ENCODE measurements at regions not wholly inside any gene's neighbourhood (a gene's known extent, or its start where the extent isn't known, plus 50 kb on each side); places are given as distances from the start of the nearest gene placed in this dataset.

GRCh38 chr10:121188005-121188404 lies 336.8 kb downstream of the WDR11 start:
- DNase-seq: peak in 1 of 2 experiments; percentile 38

DNA sequence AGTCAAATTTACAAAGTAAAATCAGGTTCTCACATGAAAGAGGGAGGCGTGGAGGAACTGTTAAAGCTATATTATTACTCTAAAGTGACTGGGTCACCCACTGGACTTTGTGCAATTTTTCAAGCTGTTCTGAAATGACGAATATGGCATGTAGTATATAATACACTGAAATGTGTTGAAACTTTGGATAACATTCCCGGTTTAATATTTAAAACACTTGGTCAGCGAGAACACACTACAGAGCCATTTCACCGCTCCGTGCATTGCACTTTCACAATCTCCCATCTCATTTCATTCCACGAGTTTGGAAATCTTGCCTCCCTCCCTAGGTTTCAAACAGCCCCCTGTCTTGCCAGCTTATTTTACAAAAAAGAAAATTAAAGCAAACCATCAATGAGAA lies 337.9 kb downstream of the WDR11 start:
- no peak for DNase-seq

- DNase-seq: no peak
Measured at GRCh38 chr10:121194696-121195523, 343.7 kb downstream of the WDR11 start.

GRCh38 chr10:121195524-121195910 lies 344.4 kb downstream of the WDR11 start:
- no peak for DNase-seq

GRCh38 chr10:121199081-121199480 lies 347.9 kb downstream of the WDR11 start:
- no peak for DNase-seq

GRCh38 chr10:121205625-121206024 lies 354.5 kb downstream of the WDR11 start:
- DNase-seq: peak in 1 of 2 experiments; percentile 5

DNA sequence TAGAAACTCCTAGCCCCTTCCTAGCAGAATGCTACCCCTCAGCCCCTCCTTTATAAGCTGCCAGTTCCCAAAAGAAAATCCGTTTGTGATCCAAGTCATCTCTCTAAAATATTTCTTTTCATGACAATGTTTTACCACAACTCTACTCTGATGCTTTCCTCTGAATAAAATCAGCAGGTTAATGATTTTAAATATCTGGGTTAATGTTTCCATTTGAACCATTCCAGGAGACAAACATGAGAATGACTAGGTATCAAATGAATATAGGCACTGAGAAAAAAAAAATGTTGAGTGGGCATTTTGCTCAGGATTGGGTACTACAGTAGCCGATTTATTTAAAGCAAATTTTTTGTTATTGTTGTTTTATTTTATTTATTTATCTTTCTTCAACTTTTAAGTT lies 360.3 kb downstream of the WDR11 start:
- no peak for DNase-seq

- DNase-seq: no peak
Measured at GRCh38 chr10:121213437-121213836, 362.3 kb downstream of the WDR11 start.

DNA sequence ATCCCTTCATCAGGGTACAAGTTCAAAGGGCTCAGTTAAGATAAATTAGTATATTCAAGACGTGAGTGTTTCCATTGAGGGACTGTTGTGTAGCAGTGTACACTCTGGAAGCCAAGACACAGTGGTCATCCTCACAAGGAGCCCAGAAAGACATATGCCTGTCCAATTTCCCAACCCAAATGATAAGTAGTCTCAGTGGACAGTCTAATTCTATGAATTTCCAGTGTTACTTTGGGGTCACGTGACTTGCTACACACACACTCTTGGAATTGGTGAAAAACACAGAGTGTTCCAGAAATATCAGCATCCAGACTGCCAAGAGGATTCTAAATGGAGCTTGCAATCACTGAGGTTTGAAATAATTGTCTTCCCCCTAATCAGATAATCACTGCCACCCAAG lies 365.1 kb downstream of the WDR11 start:
- DNase-seq: no peak

DNA sequence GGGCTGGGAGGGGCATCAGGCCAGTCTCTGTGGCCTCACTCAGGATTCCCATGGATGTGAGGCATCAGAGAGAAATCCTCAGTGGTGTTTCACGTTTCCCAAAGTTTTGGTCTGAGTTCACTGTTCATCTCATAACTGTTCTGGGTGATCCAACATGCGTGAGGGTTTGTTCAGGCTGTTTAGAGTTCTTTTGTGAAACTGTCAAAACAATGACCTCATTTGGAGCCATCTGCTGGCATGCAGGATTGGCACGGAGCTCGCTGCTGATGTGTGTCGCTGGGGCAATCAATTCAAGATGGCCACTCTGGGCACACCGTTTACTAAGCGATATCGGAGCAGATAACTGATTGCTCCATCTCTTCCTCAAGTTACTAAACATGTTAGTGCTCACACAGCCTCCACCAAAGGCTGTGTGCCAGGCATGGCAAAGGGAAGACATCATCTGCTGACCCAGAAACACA lies 365.6 kb downstream of the WDR11 start:
- no peak for DNase-seq

- no peak for DNase-seq
Measured at GRCh38 chr10:121217331-121217730, 366.2 kb downstream of the WDR11 start.

- no peak for DNase-seq
Measured at GRCh38 chr10:121221072-121221471, 369.9 kb downstream of the WDR11 start.

DNA sequence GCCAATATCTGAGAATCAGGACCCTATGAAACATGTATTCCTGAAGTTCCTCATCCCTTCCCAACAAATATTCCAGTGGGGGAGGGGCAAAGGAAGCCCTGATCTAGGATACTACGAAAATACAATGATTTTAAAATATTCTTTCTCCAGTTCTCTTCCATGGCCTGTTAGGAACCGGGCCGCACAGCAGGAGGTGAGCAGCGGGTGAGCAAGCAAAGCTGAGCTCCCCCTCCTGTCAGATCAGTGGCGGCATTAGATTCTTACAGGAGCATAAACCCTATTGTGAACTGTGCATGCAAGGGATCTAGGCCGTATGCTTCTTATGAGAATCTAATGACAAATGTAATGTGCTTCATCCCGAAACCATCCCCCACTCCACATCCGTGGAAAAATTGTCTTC lies 370.8 kb downstream of the WDR11 start:
- no peak for DNase-seq

- DNase-seq: no peak
Measured at GRCh38 chr10:121222842-121223241, 371.7 kb downstream of the WDR11 start.

- DNase-seq: no peak
Measured at GRCh38 chr10:121231079-121231478, 367.2 kb downstream of the FGFR2 start.

GRCh38 chr10:121232494-121232893 lies 365.8 kb downstream of the FGFR2 start:
- DNase-seq: no peak

GRCh38 chr10:121235692-121236091 lies 362.6 kb downstream of the FGFR2 start:
- no peak for DNase-seq

DNA sequence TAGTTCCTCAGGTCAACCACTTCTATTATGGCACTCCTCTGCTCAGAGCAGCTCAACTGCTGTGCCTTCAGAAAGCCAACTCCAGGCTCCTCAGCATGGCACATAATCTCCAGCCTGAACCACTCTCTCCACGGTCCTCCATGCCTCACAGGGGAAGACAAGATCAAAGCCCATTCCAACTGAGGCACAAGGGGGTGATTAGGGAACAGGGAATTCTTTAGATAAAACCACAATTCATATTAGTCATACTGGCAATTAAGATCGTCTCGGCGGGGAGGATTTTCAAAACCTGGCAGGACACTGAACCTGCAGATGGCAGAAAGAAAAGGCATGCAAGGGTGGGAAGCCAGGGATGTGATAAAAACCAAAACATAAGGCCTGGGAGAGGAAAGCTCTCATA lies 361.6 kb downstream of the FGFR2 start:
- DNase-seq: no peak

DNA sequence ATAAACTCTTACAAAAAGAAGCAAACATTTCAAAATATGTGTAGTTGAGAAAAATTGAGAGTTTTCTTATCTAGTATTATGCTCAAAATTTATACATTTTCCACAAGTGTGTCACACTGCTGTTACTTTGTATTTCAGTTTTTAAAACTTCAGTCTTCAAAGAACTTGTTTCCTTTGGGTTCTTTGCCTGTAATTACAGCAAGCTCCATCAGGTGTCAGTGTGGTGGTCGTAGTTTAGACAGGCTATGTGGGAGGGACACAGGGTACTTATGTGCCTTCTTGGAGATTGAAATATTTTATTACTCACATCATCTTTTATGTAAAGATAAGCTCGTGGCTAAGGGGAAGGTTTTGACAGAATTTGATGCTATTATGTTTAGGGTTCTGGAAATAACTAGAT lies 360.5 kb downstream of the FGFR2 start:
- peak in 1 of 2 experiments; percentile 29 for DNase-seq

DNA sequence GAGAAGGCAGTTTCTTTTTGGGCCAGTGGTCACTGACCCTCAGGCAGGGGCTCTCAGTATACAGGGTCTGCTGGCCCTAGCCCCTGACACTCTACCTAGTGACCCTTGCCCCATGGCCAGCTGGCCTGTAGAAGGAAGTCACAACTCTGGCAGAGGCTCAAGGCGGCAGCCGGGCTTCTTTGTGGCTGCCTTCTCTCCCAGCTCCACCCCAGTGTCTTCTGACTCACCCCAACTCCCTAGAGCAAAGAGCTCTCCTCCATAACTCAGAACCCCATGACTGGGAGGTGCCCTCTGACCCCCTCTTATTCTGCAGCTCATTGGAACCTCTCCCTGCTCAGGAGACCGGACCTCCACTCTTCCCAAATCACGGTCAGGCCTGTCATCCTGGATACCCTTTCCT lies 358.2 kb downstream of the FGFR2 start:
- no peak for DNase-seq

DNA sequence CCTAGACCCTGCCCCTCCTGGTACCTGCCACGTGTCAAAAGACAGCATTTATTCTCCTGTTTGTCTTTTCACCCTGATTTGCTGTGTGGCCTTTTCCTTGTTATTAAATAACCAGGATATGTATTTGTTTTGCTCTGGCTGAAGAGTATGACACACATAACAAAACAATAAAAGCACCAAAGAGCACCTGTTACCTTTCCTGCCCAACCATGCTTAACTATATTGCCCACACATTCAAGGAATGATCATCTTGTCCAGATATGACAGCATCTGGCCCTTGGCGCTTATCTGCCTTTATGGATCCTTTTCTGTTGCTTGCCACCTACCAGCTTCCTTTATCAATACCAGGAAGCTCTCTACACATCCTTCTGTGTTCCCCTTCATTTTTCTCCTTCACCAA lies 357.7 kb downstream of the FGFR2 start:
- no peak for DNase-seq

DNA sequence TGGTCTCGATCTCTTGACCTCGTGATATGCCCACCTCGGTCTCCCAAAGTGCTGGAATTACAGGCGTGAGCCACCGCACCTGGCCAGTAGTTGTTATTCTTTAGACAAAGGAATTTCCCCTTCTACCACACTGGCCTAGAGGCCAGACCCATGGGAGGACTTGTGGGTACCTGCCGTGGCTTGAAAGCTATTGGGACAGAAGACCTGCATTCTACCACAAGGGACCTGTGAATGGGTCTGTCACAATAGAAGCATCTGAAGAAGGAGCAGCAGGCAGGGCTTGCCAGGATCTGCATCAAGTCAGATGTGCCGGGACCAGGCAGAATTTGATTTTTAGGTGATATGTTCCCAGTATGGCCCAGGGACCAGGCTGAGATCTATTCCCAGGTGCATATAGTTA lies 356.9 kb downstream of the FGFR2 start:
- DNase-seq: no peak

GRCh38 chr10:121242741-121243608 lies 355.3 kb downstream of the FGFR2 start:
- no peak for DNase-seq

Measured in NCI-H526 (cell line).